GM19455 (cell line): ENCODE measurements at regions not wholly inside any gene's neighbourhood (a gene's known extent, or its start where the extent isn't known, plus 50 kb on each side); places are given as distances from the start of the nearest gene placed in this dataset.

ENCODE experiments used
- ATAC-seq: cut with Tn5 transposase; IDR thresholded peaks from one replicate; pipeline ENCODE4 v1.9.1; 2021; ENCODE audit not compliant: unreplicated experiment

GRCh38 chr20:7492257-7492656, 448.0 kb downstream of the HAO1 start:
- no peak for ATAC-seq

DNA sequence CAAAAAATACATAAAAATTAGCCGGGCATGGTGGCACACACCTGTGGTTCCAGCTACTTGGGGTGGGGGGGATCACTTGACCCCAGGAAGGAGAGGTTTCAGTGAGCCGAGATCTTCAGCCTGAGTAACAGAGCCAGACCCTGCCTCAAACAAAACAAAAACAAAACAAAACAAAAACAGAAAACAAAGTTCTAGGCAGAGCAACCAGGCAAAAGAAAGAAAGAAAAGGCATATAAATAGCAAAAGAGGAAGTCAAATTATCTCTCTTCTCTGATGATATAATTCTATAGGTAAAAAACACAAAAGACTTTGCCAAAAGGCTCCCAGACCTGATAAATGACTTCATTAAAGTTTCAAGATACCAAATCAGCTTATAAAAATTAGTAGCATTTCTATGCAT, 446.9 kb downstream of the HAO1 start:
- no peak for ATAC-seq

DNA sequence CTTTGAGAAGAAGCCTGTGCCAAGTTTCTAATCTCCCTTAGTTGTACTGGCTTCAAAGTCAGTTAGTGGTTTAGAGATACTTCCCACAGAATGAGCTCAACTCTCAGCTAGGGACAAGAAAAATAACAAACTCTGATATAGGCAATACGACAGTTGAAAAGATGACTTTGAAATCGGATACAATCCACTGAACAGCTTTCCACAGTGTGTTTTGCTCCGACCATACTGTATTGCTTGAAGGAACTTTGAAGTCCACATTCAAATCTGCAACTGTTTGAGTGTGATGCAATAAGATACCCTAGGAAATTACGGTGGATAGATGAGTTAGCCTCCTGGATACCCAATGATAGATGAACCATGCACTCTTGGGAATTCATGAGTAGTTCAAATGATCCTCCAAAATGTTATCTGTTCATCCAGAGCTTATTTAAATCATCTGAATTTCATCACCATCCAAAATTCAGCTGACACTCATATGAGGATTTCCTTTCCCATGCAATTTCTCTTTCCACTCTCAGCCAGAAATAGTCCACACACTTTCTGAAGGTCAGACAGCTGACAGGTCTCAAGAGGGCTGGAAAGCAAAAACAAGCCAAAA, 443.8 kb downstream of the HAO1 start:
- no peak for ATAC-seq

DNA sequence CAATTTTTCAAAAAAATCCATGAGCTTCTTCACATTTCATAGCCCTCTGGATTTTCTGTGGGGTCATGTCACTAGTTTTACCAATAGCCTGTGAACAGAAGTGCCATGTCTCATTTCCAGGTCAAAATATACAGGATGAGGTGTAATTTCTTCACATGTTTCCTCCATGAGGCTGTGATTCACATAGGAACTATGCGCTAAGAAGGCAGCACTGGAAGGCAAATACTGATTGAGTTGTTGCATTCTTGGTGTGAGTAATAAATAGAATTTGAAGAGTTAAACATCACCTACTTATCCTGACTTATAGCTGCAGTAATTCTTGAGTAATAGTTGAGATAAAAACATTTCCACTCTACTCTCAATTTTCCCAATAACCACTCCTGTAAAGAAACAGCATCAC, 442.3 kb downstream of the HAO1 start:
- no peak for ATAC-seq

DNA sequence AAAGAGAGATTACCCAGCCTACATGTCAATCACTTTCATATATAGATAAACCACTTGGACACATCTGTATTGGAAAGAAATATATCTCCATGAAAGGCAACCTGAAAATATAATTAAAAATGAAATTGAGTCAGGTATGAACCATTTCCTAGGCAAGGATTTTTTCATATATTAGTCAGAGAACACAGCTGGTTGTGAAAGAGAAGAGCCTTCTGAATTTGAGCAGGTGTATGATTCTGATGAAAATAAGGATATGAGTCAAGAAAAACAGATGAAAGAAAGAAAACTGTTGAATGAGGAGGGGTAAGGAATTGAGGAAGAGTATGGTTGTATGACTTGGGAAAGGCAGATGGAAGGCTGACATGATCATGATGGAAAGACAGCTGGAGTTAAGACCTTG, 441.1 kb downstream of the HAO1 start:
- no peak for ATAC-seq

GRCh38 chr20:7500231-7500663, 440.0 kb downstream of the HAO1 start:
- ATAC-seq = no peak

- no peak for ATAC-seq
Observed at GRCh38 chr20:7503501-7503900, 436.8 kb downstream of the HAO1 start.

- no peak for ATAC-seq
Observed at GRCh38 chr20:7505152-7505834, 435.0 kb downstream of the HAO1 start.

- no peak for ATAC-seq
Observed at GRCh38 chr20:7505835-7506221, 434.4 kb downstream of the HAO1 start.

DNA sequence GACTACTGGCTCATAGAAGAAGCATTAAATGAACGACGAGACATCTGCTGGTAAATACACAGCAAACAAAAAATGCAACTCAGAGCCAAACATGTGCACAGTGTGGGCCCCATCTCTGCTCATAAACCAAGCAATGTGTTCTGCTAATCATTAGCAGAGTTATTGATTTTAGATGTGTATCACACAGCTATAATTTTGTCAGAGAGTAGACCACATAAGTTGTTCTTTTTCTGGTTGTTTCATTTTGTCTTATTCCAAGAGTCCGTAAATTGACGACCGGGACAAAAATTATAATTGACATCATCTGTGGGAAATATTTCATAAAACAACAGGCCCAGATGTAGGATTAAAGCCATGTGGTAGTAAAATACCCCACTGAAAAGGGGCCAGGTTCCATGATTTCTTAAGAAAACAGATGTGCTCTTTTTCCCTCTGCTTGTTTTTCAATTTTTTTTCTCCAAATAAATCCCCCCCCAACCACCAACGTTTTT, 423.6 kb downstream of the HAO1 start:
- no peak for ATAC-seq

- no peak for ATAC-seq
Observed at GRCh38 chr20:7520361-7520760, 419.9 kb downstream of the HAO1 start.

DNA sequence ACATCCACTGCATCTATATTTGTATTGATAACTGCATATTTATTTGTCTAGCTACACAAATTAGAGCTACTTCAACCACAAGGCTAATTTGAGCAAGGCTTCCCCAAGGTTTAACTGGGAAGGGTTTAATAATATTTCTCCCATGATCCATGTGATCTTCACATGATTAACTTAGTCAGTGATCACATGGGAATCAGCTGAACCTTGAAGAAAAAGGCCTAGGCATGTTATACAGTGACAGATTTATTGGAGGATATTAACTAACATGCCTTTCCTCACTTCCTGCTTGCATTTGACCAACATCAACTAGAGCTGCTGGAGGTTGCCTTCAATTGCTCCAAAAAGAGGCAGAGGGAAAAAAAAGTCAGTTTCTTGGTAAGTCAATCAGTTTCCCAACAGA, 417.0 kb downstream of the HAO1 start:
- no peak for ATAC-seq

- no peak for ATAC-seq
Observed at GRCh38 chr20:7540018-7540417, 400.2 kb downstream of the HAO1 start.

DNA sequence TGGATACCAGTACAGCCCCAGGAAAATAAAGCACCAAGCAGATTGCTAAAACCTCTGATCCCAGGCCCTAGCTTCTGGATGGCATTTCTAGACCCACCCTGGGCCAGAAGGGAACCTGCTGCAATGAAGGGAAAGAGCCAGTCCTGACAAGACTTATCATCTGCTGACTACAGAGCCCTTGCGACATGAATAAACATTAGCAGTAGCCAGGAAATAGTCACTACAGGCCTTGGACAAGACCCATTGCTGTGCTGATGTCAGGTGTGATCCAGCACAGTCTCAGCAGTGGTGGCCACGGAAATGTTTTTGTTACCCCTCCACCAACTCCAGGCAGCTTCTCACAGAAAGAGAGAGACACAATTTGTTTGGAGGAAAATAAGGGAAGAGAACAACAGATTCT, 399.3 kb downstream of the HAO1 start:
- no peak for ATAC-seq

GRCh38 chr20:7571101-7571500, 369.2 kb downstream of the HAO1 start:
- ATAC-seq = no peak

GRCh38 chr20:7571521-7572055, 368.7 kb downstream of the HAO1 start:
- ATAC-seq = no peak

- ATAC-seq = no peak
Observed at GRCh38 chr20:7579888-7580287, 360.4 kb downstream of the HAO1 start.

DNA sequence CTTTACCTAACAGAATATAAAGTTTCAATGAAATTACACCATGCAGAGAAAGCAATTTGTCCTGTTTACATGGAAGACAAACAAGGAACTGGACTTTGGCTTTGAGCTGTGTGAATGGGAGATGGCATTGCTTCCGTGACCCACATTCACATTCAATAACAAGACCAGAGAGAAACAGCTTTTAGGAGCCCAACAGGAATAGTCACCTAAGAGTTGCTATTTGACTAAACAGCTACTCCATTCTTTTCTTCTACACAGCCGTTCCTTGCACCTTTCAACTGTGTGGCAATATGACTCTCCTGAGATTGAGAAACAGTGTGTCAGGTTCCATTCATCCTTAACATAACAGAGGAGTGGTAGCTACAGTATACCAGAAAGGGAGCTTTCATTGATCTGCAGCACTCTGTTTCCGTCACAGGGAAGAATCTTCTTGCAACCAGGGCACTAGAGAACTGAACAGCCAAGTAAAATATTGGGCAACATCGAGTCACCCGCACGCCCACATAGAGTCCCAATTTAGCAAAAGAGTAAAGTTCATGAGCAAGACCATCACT, 355.1 kb downstream of the HAO1 start:
- ATAC-seq = no peak

GRCh38 chr20:7586481-7586880, 353.8 kb downstream of the HAO1 start:
- no peak for ATAC-seq

- no peak for ATAC-seq
Observed at GRCh38 chr20:7589164-7589563, 351.1 kb downstream of the HAO1 start.

DNA sequence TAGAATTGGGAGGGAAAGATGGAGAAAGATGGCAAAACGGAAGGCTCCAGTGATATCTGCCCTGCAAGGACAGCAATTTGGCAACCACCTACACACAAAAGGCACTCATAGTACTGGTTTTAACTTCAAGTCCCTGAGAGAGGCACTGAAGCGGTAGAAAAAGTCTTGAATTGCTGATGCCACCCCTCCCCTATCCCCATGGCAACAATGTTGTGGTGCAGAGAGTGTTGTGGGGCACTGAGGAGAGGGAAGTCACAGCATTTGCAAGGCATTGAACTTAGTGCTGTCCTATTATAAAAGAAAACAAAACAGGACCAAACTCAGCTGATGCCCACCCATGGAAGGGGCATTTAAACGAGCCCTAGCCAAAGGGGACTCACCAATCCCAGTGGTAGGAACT, 343.7 kb downstream of the HAO1 start:
- ATAC-seq = no peak

GRCh38 chr20:7601431-7601830, 338.8 kb downstream of the HAO1 start:
- ATAC-seq = no peak
